HG03558 (cell line): ENCODE measurements at regions not wholly inside any gene's neighbourhood (a gene's known extent, or its start where the extent isn't known, plus 50 kb on each side); places are given as distances from the start of the nearest gene placed in this dataset.

ENCODE experiments used
- ATAC-seq: cut with Tn5 transposase; IDR thresholded peaks from one replicate; pipeline ENCODE4 v1.9.1; 2021; ENCODE audit warnings: moderate number of reproducible peaks; ENCODE audit not compliant: unreplicated experiment; ENCODE audit errors: extremely low read depth

DNA sequence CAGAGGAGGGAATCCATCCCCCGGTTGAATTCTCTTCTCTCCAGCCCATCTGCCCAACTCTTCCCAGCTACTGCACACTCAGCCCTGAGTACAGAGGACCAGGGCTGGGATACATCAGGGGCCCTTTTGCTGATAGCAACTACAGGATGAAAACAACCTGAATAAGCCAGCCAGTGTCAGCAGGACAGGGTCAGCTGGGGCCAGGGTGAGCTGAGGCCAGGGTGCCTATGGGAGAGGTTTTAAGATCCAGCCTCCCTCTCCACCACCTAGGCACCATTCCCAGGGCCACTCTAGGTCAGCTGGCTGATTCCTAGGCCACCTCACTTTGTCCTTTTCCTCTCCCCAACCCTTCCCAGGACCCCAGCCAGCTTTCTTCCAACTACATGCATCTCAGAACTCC lies 83.8 kb downstream of the MRPL46 start:
- no peak for ATAC-seq

DNA sequence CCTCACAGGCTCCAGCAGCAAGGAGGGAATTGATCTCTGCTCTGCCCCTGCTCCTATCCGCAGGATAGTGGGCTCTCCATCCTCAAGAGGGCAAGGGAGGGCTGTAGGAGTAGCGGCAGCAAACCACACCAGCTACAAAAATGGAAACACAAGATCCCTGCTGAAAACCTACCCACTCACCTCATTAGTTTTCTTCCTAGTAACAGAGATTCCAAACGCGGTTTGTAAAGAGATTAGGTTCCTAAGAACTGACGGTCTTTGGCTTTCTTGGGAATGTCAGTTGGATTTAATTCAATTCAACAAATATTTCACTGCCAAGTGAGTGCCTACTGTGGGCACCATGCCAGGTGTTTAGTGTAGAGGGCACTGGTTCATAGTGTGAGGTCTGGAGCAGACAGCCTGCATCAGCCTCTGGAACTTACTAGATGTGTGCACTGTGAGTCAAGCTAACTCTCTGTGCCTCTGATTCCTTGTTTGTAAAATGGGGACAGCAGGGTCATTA lies 84.7 kb downstream of the MRPL46 start:
- ATAC-seq: no peak

DNA sequence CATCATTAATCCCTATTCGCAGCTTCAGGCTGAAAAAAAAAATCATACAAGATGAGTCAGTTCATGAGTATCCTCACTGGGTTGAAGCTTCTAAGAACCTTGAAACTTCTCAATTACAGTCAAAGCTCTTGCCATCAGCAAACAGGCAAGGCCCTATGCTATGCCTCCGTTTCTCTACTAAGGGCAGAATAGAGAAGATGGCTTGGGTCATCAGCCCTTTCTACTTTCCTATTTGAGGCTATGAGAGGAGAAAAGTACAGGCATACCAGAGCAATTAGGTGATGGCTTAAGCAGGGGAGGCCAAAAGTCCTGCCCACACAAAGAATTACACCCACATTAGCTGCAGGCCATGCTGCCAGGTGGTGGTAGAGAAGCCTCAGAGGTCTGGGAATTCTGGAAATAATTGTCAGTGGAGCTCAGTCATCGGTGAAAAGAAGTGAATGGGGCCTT lies 89.0 kb downstream of the MRPL46 start:
- no peak for ATAC-seq

DNA sequence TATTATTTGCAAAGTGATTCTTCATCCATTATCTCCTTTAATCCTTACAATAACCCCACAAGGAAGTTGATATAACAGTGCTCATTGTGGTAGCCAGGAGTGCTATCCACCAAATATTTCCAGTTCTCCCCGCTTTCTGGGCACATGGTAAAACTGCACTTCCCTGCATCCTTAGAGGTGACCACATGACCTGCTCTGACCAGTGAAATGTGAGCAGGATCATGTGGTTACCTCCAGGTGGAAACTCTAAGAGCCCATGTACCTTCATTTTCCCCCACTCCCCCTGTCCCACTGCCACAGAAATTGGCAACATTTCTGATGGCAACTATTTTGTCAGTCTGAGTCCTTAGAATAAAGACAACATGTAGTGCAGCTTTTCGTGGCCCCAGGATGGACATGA lies 89.7 kb downstream of the MRPL46 start:
- no peak for ATAC-seq

DNA sequence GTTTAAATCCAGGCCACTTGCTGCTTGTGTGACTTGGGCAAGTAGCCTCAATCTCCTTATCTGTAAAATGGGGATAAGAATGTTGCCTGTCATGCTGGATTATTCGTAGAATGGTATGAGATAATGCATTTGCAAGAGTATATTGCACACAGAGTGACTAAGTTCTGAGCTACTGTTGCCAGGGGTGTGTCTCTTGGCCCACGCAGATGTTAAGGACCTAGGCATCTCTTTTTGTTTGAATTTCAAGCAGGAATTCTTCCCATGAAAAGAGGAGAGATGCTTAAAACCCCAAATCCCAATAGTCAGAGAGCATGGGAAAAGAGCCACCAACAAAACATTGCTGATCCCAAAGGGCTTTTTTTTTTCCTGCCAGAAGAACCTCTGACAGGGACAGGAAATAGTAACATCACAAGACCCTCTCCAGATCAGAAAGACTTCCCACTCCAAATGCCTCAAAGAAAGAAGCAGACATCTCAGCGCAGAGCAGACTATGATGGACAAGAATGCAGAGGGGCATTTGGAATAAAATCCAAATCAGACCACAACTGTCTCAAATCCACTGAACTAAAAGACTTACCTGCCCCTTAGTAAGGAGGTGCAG lies 90.5 kb downstream of the MRPL46 start:
- no peak for ATAC-seq

DNA sequence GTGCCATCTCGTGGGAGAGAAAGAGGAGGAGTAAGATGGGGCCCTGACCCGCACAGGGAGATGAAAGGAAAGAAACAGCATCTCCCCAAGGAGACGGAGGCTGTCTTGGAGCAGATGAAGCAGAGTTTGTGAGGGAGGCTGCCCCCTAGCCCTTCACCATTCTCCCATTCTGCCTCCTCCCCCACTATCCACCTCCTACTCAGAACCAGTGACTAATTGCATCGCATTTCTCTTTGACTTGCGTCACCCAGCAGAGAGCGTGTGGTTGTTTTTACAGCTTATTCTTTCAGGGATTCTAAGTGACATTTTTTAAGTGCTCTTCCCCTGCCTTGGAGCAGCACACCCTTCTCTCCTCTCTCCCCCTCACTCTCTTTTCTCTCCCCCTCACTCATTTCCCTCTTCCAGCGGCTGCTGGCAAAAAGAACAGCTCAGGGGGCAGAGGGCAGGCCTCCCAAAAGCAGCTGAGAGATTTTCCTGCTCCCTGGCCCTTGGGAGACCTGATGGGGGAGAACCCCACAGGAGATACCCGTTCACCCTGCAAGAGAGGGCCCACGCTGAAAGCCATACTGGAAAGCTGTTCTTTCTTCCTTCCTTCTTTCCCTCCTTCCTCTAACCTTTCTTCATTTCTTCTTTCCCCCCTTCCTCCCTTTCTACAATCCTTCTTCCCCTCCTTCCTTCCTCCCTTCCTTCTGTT lies 91.8 kb downstream of the MRPL46 start:
- ATAC-seq: no peak

DNA sequence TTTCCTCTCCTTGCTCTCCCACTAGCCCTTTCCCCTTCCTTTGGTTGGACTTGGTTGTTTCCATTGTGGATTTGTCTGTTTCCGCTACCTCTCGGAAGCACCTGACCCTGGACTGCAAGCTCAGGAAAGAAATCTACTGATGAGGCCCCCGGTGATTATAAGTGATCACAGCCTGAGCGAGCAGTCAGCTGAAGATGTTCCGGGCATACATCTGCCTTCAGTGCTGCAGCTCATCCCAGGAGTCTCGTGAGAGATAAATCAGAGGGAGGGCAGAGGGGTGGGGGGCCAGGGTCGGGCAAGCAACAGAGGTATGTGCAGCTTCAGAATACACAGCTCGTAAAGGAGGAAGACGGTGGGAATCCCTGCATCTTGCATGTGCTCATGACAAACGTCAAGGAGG lies 102.1 kb downstream of the MRPL46 start:
- no peak for ATAC-seq

DNA sequence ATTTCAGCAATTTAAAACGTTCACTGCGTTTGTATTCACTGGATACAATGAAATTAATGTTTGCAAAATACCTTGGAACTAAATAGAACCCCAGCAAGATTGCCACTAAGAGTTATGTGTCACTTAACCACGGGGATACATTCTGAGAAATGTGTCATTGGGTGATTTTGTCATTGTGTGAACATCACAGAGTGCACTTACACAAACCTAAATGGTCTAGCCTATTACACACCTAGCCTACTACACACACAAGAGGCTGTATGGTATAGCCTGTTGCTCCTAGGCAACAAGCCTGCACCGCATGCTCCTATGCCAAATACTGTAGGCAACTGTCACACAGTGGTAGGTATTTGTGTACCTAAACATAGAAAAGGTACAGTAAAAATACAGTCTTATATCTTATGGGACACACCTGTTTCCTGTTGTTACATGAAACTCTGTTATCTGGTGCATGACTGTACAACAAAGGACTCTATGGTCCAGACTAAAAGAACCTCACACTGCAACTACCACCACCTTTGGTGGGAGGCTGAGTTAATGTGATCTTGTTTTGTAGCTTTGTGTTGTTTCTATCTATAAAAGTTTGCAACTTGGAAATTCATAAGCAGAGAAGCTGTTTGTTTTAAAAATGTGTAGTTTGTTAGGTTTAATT lies 92.2 kb upstream of the NTRK3 start:
- ATAC-seq: no peak

DNA sequence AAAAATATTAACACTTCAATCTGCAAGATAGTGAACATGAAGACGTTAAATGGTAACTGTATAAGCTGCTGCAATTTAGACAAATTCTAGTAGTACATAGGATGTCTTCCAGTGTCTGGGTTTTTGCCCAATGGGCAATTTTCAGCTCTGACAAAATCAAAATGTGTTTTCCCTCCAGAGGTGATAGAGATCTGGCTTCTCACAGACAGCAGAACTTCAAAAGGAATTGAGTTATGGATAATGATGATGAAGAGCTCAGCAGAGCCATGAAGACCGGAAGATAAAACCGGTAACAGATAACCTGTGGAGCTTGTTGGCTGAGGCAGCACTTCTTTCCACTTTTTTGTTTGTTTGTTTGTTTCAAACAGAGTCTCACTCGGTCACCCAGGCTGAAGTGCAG lies 89.4 kb upstream of the NTRK3 start:
- no peak for ATAC-seq

DNA sequence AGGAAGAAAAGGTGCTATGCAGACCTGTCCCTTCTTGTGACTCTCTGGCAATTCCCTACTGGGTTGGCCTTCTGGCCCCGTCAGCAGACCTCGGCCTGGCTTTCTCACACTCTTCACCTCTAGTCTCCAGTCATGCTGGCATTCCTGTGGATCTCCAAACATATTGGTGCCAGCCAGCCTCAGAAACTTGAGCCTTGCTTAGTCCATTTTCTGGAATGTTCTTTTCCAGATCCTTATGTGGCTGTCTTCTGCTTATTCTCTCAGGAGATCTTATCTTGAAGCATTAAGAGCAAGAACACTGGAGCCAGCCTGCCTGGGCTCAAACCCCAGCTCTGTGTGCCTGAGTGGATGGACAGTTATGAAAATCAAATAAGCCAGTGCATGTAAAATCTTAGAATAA lies 88.2 kb upstream of the NTRK3 start:
- no peak for ATAC-seq

DNA sequence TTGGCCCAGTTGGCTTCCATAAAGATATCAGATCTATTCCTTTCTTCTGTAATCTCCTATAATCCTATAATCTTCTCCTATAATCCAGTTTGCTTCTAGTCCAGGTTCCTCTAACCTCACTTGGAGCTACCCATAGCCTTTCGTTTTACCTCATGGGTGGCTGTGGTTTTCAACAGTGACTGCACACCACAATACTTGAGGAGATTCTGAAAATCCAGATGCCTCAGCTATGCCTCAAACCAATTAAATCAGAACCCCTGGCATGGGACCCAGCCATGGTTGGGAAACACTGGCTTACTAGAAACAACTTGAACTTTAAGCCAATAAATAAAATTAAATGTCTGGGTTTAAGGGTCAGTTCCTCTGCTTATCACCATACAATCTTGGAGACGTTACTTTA lies 86.1 kb upstream of the NTRK3 start:
- ATAC-seq: no peak

DNA sequence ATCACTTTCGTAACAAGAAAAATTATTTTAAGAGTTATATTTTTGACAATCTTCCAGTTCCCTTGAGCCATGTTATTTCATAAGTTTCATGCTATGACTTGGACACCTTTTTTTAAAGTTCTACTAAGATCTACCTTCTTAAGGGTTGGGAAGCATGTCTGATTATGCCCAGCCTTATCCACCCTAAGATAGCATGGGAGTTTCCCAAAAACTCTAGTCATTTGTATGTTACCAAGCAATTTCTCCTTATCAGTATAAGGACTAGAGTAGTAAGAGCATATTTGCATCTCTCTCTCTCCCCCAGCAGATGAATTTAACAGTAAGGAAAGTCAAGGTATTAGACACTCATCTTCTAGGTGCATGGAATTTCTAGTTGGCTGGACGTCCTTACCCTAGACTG lies 85.1 kb upstream of the NTRK3 start:
- no peak for ATAC-seq

DNA sequence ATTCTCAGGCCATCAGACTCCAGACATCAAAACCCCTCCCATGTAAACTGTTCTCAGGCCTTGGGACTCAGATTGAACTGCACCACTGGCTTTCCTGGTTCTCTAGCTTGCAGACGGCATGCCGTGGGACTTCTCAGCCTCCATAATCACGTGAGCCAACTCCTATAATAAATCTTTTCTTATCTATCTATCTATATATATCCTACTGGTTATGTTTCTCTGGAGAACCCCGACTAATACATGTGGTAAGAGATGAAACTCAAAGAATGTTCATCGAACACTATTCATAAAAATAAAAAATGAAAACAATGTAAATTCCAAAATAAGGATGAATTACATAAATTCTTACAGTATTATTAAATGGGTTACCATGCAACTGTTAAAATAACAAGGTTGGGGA lies 84.5 kb upstream of the NTRK3 start:
- ATAC-seq: no peak

DNA sequence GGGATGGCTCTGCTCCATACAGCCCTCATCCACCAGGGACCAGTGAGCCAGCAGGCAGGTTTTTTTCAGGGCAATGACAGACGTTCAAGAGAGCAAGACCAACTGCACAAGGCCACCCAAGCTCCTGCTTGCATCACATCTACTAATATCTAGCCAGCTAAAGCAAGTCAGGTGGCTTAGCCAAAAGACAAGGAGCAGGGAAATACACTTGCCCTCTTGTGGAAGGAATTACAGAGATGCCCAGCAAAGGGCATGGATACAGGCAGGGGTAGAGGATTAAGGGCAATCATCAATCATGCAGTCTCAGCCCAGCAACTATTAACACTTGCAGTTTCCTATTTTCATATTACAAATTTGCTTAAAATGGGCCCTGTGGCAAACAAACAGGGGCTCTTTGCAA lies 81.5 kb upstream of the NTRK3 start:
- ATAC-seq: no peak

DNA sequence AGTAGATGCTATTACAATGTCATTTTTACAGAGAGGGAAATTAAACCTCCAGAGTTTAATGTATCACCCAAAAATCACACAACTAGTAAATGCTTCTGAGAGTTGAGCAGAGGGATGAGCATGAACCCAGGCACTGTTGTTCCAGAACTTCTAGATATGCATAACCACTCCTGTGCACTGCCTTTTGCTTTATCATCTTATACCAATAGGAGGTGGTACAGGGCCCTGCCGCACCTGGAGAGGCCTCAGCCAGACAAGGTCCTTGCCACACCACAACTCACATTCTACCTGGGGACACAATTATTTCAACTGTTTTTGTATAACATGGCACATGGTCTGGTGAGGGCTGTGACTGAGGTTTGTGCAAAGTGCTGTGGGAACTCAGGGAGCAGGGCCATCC lies 78.5 kb upstream of the NTRK3 start:
- no peak for ATAC-seq

DNA sequence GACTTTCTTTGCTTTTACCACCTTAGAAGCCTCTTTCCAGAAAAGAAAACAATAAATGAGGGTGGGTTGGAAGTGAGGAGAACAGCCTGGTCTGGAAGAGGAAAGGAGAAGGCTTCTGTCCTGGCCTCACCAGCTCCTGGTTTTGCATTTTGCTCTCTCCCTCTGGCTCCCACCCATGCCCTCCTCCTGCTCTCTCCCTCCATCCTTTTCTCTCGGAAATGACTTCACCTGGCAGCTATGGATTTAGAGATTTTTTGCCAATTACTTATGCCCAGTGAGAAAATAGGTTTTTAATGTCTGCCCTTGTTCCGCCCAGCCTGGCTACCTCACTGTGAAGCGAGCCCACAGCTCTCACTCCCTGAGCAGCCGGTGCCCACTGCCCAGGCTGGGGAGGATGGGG lies 77.9 kb upstream of the NTRK3 start:
- ATAC-seq: no peak

DNA sequence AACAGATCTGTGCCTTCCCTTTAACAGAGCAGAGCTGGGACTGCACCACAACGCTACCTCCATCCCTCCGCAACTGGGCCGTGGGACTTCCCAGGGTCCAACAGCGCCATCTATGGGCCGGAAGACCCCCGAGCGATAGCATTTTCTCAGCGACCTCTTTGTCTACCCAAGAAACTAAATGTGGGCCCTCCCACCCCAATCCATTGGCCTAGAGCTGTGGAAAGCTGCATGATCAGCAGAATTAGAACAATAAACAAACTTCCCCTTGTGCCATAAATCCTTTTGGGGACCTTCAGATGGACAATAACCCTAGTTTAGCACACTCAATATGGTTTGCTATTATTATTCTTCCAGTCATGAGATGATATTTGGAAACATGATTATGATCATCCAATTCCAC lies 74.8 kb upstream of the NTRK3 start:
- peak; percentile 49 for ATAC-seq

DNA sequence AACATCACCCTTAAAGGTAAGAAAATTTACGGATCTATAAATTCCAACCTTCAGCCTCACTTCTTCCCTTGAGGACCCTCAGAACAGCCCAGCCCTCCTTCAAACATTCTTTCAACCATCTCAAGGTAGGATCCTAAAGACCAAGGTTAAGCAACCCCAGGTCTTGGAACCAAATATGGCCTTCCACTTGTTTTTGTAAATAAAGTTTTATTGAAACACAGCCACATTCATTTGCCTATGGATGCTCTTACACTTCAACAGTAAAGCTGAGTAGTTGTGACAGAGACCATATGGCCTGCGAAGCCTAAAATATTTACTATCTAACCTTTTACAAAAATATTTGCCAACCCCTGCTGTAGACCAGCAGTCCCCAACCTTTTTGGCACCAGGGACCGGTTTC lies 70.4 kb upstream of the NTRK3 start:
- ATAC-seq: no peak

DNA sequence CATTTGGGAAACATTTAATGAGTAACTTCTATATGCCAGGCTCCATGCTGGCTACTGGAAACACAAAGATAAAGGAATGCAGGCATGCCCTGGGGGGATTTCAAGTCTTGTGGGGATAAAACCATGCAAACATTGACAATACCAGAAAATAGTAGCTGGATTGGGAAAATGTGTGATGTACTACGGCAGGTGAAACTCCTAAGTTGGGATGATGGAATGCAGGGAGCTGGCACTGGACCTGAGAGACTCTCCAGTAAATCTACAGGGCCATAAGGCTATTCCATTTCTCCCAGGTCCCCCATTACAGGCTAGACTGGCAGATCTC lies 68.2 kb upstream of the NTRK3 start:
- no peak for ATAC-seq

DNA sequence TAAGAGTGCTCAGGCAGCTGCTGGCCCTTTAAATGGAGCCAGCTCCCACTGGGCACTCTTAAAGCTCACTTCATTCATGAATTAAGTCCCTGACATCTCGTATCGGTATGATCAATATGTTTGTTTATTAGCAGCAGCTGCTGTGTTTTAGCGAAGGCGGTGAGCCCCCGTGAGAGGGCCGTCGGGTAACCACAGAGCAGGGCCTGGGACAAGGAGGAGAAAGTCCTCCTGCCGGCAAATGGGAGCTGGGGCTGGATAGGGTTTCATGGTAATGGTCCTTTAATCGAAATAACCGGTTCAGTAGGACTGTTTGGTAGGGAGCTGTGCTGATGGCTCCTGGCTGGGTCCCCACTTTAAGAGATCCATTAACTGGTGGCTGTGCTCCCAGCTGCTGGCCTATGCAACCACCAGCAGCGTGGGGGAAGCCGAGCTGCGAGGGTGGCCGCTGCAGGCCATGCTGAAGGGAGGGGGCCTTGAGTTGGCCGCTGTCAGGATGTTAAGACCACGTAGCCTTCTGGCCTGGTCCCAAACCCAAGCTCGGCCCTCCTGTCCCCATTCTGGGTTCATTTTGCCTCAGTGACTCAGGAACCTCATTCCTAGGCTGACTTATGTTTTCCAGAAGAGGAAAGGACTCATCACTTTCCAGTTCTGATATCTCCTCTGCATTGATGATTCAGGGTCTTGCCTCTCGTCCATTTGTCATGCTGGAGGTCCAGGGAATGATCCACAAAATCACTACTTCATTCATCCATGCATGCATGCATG lies 67.6 kb upstream of the NTRK3 start:
- ATAC-seq: no peak

DNA sequence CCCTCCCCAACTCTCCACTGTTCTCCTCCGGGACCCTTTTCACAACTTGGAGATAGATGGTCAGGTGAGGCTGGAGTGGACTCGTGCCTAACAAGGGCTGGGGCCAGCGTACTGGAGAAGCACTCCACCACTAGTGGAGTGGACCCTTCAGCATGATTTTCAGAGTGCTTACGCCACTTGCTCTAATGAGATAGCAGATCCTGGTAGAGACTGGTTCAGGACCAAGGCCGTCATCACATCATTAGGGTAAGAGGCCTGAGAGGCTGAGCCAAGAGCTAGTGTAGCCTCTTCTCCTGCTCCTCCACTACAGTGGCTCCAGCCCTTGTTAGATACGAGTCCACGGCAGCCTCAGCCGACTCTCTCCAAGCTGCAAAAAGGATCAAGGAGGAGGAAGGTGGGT lies 66.9 kb upstream of the NTRK3 start:
- no peak for ATAC-seq
